Muscle of leg (tissue), 3 donors: ENCODE measurements at regions not wholly inside any gene's neighbourhood (a gene's known extent, or its start where the extent isn't known, plus 50 kb on each side); places are given as distances from the start of the nearest gene placed in this dataset.

Experiments used
- DNase-seq: peaks from one replicate; pipeline ENCODE4 v3.0.0; 2013
- H3K27ac ChIP-seq: one replicate; pipeline ENCODE4 v1.5.1; 2013; ENCODE audit warnings: mild to moderate bottlenecking, low read length, control low read depth
- H3K27me3 ChIP-seq: one replicate; pipeline ENCODE4 v1.6.1; 2013; ENCODE audit warnings: low read length; ENCODE audit not compliant: control insufficient read depth, insufficient read depth
- H3K36me3 ChIP-seq: one replicate; pipeline ENCODE4 v1.6.1; 2013; ENCODE audit warnings: low read length; ENCODE audit not compliant: control insufficient read depth, insufficient read depth
- H3K4me1 ChIP-seq: one replicate; pipeline ENCODE4 v1.6.1; 2013; ENCODE audit warnings: low read length; ENCODE audit not compliant: control insufficient read depth, insufficient read depth
- H3K4me3 ChIP-seq: one replicate; pipeline ENCODE4 v1.5.1; 2013; ENCODE audit warnings: low read length, control low read depth
- H3K9me3 ChIP-seq: replicated peaks from 2 replicates; pipeline ENCODE4 v1.6.1; 2013; ENCODE audit warnings: low read depth, low read length; ENCODE audit not compliant: control insufficient read depth
- WGBS: methylation state at CpG from one replicate; pipeline ENCODE4 v1.1.5; 2013; ENCODE audit warnings: missing lambda C conversion rate; ENCODE audit not compliant: insufficient coverage; 5-methylcytosine and 5-hydroxymethylcytosine counted together

GRCh38 chr1:87583459-87583858 lies 254.8 kb downstream of the LMO4 start:
- Histone ChIP-seq H3K4me1 (no peaks in the 10 kb centered on the region), H3K9me3 (no peaks in the 10 kb centered on the region), H3K27me3 (no peaks in the 10 kb centered on the region), H3K36me3 (no peaks in the 10 kb centered on the region), H3K4me3 (no peak overlapping the region), H3K27ac (no peak overlapping the region)
- no CpG with 5 or more reads among the region's 4 CpGs for WGBS
- DNase-seq: peak; percentile 25

GRCh38 chr1:87584586-87584985 lies 255.9 kb downstream of the LMO4 start:
- no peak for DNase-seq
- no peaks in the 10 kb centered on the region for H3K9me3 ChIP-seq
- H3K27me3 ChIP-seq: no peaks in the 10 kb centered on the region
- no peak overlapping the region for H3K4me3 ChIP-seq
- H3K36me3 ChIP-seq: no peaks in the 10 kb centered on the region
- WGBS: no CpG with 5 or more reads among the region's 1 CpG
- H3K27ac ChIP-seq: no peak overlapping the region
- H3K4me1 ChIP-seq: no peaks in the 10 kb centered on the region

GRCh38 chr1:87586501-87586900 lies 257.8 kb downstream of the LMO4 start:
- no peaks in the 10 kb centered on the region for H3K36me3 ChIP-seq
- WGBS: no CpG with 5 or more reads among the region's 3 CpGs
- H3K27me3 ChIP-seq: no peaks in the 10 kb centered on the region
- H3K27ac ChIP-seq: no peak overlapping the region
- no peak overlapping the region for H3K4me3 ChIP-seq
- no peak for DNase-seq
- H3K4me1 ChIP-seq: no peaks in the 10 kb centered on the region
- H3K9me3 ChIP-seq: no peaks in the 10 kb centered on the region

GRCh38 chr1:87588495-87588894 lies 259.8 kb downstream of the LMO4 start:
- Histone ChIP-seq H3K9me3 (no peaks in the 10 kb centered on the region), H3K27ac (no peak overlapping the region), H3K27me3 (no peaks in the 10 kb centered on the region), H3K4me1 (no peaks in the 10 kb centered on the region), H3K36me3 (no peaks in the 10 kb centered on the region), H3K4me3 (no peak overlapping the region)
- 27% methylated on average over 2 of the region's 4 CpGs for WGBS
- peak; percentile 70 for DNase-seq

GRCh38 chr1:87591492-87591891 lies 262.8 kb downstream of the LMO4 start:
- no peaks in the 10 kb centered on the region for H3K9me3 ChIP-seq
- no peak overlapping the region for H3K4me3 ChIP-seq
- H3K27ac ChIP-seq: no peak overlapping the region
- H3K4me1 ChIP-seq: no peaks in the 10 kb centered on the region
- no peak for DNase-seq
- 64% methylated on average over 3 of the region's 6 CpGs for WGBS
- no peaks in the 10 kb centered on the region for H3K27me3 ChIP-seq
- H3K36me3 ChIP-seq: no peaks in the 10 kb centered on the region

- no peak overlapping the region for H3K4me3 ChIP-seq
- no CpG with 5 or more reads among the region's 2 CpGs for WGBS
These were observed 263.5 kb downstream of the LMO4 start for GRCh38 chr1:87592156-87592555.

GRCh38 chr1:87594736-87595383 lies 266.2 kb downstream of the LMO4 start:
- no peaks in the 10 kb centered on the region for H3K27me3 ChIP-seq
- no peaks in the 10 kb centered on the region for H3K9me3 ChIP-seq
- no peaks in the 10 kb centered on the region for H3K4me1 ChIP-seq
- no peak overlapping the region for H3K27ac ChIP-seq
- H3K36me3 ChIP-seq: no peaks in the 10 kb centered on the region
- peak; percentile 29 for DNase-seq
- WGBS: 55% methylated on average over 6 of the region's 8 CpGs
- no peak overlapping the region for H3K4me3 ChIP-seq

More at GRCh38 chr1:87592156-87592555, 263.5 kb downstream of the LMO4 start:
- H3K9me3 ChIP-seq: no peaks in the 10 kb centered on the region
- H3K27ac ChIP-seq: no peak overlapping the region
- no peak for DNase-seq
- no peaks in the 10 kb centered on the region for H3K4me1 ChIP-seq
- H3K36me3 ChIP-seq: no peaks in the 10 kb centered on the region
- H3K27me3 ChIP-seq: no peaks in the 10 kb centered on the region

- H3K4me3 ChIP-seq: no peak overlapping the region
- no peaks in the 10 kb centered on the region for H3K9me3 ChIP-seq
- H3K27me3 ChIP-seq: no peaks in the 10 kb centered on the region
- no peaks in the 10 kb centered on the region for H3K36me3 ChIP-seq
- H3K27ac ChIP-seq: no peak overlapping the region
- no peak for DNase-seq
- H3K4me1 ChIP-seq: no peaks in the 10 kb centered on the region
- 60% methylated on average over 3 of the region's 3 CpGs for WGBS
These were observed 266.7 kb downstream of the LMO4 start for GRCh38 chr1:87595384-87595781.

- Histone ChIP-seq H3K36me3 (no peaks in the 10 kb centered on the region), H3K27ac (no peak overlapping the region), H3K4me3 (no peak overlapping the region), H3K9me3 (no peaks in the 10 kb centered on the region), H3K27me3 (no peaks in the 10 kb centered on the region), H3K4me1 (no peaks in the 10 kb centered on the region)
- WGBS: no CpG with 5 or more reads among the region's 3 CpGs
- no peak for DNase-seq
These were observed 269.7 kb downstream of the LMO4 start for GRCh38 chr1:87598429-87598828.

GRCh38 chr1:87599569-87599968 lies 270.9 kb downstream of the LMO4 start:
- no peak for DNase-seq
- no peak overlapping the region for H3K27ac ChIP-seq
- WGBS: no CpG with 5 or more reads among the region's 2 CpGs
- H3K36me3 ChIP-seq: no peaks in the 10 kb centered on the region
- H3K27me3 ChIP-seq: no peaks in the 10 kb centered on the region
- no peaks in the 10 kb centered on the region for H3K4me1 ChIP-seq
- H3K4me3 ChIP-seq: no peak overlapping the region
- H3K9me3 ChIP-seq: no peaks in the 10 kb centered on the region
